ENCODE measurements at regions not wholly inside any gene's neighbourhood (a gene's known extent, or its start where the extent isn't known, plus 50 kb on each side); places are given as distances from the start of the nearest gene placed in this dataset.

GRCh38 chr17:77493238-77493820, 352.6 kb downstream of the SEC14L1 start:
- FAIRE-seq = no peak

GRCh38 chr17:77493901-77494663, 353.3 kb downstream of the SEC14L1 start:
- FAIRE-seq = no peak

GRCh38 chr17:77494664-77495435, 354.1 kb downstream of the SEC14L1 start:
- no peak for FAIRE-seq

- FAIRE-seq = no peak
These were observed 354.8 kb downstream of the SEC14L1 start for GRCh38 chr17:77495575-77495974.

DNA sequence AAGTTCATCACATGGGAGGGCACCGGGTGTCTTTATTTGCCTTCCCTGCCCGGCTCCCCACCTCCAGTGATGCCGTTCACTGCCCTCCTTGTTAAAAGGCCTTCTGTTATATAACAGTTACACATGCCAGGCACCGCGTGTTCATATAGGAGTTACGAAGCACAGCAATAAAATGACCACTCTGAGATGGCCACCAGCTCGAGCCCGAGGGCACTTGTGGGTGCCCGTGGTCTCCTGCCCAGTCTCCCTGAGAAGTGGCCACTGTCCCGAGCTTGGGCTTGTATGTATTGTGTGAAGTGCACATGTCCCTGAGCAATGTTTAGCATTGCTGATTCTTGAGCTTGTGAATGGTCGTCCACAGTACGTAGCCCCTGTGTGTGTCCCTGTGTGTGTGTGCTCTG, 355.6 kb downstream of the SEC14L1 start:
- FAIRE-seq = no peak

DNA sequence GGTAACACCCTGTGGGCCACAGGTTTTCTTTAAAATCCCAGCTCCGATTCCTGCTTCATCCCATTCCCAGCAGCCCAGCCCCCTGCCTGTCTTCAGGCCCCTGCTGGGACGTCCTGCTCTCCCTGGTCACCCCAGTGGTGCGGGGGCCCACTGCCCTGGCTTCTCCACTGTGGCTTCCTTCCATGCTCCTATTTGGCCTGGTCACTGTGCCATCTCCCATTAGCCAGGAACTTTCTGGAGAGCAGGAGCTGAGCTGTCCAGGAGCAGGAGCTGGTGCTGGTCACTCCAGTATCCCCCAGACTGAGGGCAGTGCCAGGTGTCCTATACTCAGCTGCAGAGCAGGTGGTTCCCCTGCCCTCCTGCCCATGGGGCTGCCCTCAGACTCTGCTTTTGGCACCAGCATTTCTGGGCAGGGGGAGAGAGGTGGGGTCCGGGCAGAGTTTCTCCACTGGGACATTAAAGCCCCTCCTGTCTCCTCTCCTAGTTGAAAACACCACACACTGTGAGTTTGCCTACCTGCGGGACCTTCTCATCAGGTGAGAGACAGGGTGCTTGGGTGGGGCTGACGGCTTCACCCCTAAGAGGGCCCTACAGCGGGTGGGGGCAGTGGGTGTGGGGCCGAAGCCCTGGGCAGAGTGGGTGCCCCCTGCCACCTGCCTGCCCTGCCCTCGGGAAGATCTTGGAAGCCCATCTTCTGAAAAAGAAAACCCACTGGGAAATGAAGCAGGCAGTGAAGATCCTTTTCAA, 356.2 kb downstream of the SEC14L1 start:
- FAIRE-seq = no peak

DNA sequence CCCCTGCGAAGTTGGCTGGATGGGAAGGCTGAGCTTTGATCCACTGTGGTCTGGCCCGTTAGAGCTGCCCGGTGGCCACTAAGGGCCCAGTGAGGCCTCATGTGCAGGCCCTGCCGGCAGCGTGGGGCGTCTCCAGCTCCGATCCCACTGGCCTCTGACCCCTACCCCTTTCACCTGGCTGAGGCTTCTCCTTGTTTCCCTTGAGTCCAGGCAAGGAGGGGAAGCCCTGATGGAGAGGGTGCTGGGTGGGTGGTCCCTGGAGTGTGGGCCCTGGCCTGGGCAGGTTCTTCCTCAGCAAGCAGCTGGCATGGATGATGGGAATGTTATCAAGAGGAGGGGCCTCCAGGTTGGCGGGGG, 356.8 kb downstream of the SEC14L1 start:
- FAIRE-seq = no peak

DNA sequence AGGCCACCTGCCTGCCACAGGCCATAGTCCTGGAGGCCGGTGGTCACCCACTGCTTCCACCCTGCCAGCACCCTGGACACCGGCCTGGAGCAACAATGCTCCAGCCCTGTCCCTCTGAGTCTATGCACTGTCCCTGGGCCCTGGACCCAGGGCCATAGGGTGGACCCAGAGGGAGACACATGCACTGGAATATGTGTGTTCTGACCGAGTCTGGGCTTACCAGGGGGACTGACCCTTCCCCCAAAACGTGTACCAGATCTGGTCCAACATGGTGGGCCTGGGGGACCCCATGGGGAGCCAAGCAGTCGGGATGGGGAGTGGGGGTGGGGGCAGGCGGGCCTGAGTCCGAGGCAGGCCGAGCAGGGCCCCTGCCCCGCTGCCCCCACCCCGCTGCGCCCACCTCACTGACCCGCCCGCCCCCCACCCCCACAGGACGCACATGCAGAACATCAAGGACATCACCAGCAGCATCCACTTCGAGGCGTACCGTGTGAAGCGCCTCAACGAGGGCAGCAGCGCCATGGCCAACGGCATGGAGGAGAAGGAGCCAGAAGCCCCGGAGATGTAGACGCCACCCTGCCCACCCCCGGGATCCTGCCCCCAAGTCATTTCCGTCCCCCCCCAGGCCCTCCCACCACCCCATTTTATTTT, 357.4 kb downstream of the SEC14L1 start:
- no peak for FAIRE-seq

DNA sequence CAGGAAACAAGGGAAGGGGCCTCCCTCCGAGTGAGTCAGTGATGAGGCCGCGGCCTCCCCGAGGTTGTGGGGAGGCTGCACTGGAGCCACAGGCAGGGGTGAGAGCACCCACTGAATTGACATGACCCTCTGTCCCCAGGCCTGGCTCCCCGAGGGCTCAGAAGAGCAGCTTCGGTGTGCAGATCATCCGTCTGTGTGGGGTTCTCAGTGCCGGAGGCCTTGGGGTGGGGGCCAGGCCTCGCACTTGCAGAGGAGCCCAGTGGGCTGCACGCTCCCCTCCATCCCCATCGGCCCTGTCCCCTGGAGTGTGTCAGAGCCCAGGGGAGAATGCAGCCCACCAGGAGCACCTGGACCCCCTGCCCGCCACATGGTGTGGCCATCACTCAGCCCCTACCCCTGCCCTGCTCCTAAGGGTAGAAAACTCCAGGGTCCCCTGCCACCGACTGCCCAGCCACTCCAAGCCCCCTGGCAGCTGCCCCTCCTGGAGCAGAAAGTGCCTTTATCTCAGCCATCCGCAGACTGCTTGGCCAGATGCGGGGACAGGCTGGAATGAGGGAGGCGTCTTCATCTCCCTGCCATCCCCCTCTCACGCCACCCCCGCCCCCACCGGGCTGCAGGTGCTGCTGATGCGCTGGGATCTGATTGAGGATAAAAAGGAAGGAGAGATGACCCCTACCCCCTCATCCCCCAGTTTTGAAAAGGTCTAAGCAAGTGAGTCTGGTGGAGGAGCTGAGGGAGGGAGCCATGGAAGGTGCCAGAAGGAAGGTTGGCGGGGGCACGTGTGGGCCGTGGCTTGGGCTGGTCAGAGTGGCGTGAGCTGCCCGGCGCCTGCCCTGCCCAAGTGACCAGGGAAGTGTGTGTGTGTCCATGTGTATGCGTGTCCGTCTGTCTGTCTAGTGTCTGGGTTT, 358.3 kb downstream of the SEC14L1 start:
- FAIRE-seq = no peak

DNA sequence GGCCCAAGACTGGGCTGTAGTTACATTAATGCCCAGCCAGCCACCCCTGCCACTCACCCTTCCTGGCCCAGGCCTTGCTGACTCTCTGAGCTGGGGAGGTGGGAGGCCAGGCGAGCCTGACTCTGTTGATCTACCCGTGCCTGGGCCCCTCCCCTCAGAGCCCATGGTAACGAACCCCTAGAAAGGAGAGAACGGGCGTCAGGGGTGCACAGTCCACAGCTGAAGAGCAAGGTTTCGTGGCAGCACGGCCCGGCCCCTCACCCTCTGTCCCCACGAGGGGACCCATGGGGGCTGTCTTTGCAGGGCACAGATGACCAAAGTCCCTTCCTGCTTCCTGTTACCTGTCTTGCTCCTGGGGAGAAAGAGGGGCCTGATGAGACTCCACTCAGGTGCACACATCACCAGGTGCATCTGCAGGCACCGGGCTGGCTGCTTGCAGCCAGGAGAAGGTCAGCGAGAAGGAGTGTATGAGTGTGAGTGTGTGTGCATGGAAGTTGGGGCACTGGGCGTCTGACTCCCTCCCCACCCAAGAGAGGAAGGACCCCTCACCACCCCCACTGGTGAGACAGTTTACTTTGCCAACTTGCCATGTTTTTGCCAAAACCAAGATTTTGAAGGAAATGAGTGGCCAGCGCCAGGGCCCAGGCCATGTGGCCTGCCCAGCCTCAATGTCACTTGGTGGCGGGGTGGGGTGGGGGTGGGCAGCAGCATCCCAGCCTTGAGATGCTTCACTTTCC, 359.1 kb downstream of the SEC14L1 start:
- FAIRE-seq = no peak

DNA sequence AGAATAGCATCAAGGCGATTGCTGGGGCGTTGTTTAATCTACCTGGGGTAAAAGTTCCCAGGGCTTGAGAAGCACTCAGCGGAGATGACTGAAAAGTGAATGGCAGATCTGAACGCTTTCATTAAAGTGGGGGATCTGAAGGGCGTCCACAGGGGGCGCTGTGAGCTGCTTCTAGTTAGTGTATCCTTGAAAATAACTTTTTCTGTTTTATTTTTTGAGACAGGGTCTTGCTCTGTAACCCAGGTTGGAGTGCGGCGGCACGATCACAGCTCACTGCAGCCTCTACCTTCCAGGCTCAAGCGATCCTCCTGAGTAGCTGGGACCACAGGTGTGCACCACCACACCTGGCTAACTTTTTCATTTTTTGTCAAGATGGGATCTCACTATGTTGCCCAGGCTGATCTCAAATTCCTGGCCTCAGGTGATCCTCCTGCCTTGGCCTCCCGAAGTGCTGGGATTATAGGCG, 360.4 kb downstream of the SEC14L1 start:
- FAIRE-seq = no peak

DNA sequence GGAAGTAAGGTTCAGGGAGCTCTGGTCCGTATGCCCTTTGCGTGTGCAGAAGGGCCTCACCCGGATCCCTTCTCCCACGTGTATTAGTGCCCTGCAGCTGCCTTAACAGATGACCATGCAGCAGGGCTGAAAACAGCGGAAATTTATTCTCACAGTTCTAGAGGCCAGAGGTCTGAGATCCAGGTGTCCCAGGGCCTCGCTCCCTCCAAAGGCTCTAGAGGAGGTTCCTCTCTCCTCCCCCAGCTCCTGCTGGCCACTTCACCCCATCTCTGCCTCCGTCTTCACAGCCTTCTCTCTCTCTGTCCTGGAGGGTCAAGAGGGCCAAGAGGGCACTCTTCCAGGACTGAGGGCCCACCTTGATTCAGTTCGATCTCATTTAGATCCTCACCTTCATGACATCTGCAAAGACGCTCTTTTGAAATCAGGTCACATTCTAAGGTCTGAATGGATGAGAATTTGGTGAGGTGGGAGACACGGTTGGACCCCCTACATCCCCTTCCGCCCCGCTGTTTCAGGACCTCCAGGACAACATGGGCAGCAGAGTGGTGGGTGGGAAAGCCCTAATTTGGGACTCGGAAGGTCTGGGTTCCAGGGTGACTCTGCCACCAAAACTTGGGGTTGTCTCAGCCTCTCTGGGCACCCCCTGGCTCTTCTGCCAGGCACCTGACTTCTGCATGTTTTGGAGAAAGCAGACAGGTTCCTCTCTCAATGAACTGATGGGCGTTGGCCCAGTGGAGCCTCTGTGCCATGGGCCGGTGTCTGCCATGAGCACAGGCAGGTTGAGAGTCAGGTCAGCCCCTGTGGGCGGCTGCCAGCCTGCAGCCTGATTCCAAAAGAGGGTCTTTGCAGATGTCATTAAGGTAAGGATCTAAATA, 361.2 kb downstream of the SEC14L1 start:
- FAIRE-seq = no peak

DNA sequence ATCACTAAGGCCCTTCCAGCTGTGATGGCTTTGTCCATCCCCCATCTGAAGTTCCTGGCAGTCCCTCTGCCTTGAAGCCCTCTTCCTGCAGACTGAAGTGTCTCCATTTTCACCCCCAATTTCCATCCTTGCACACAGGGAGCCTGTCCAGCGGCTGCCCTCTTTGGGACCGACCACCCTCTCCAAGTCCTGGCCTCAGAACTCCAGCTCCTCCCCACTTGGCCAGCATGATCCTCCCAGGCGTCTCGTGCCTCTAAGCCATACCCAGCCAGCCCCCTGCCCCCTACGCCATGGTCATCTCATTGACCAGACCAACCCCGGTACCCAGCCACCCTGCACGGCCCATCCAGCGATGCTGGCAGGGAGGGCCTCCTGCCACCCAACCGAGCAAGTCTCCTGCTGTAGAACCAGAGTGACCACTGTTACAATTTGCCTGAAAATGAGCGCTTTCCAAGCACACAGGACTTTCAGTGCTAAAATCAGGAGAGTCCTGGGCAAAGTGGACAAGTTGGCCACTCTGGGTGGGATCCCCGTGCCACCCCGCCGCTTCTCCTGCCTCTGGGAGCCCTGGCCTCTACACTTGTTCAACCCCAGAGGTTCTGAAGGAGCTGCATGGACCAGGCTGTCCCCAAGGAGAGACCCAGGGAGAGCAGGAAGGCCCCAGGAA, 362.0 kb downstream of the SEC14L1 start:
- no peak for FAIRE-seq

DNA sequence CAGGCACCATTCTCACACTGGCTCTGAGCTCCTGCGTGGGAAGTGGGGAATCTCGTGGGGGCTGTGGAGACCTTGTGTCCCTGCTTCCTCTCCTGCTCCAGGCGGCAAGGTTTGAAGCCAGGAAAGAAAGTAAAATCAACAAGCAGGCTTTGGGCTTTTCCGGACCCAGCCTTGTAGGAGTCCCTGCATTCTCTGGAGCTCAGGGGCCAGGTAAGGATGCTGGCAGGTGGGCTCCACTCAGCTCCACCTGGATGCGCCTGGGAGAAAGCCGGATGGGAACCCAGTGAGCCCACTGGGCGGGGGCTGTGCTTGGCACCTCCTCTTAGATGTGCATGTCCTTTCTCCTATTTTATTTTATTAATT, 362.5 kb downstream of the SEC14L1 start:
- no peak for FAIRE-seq

DNA sequence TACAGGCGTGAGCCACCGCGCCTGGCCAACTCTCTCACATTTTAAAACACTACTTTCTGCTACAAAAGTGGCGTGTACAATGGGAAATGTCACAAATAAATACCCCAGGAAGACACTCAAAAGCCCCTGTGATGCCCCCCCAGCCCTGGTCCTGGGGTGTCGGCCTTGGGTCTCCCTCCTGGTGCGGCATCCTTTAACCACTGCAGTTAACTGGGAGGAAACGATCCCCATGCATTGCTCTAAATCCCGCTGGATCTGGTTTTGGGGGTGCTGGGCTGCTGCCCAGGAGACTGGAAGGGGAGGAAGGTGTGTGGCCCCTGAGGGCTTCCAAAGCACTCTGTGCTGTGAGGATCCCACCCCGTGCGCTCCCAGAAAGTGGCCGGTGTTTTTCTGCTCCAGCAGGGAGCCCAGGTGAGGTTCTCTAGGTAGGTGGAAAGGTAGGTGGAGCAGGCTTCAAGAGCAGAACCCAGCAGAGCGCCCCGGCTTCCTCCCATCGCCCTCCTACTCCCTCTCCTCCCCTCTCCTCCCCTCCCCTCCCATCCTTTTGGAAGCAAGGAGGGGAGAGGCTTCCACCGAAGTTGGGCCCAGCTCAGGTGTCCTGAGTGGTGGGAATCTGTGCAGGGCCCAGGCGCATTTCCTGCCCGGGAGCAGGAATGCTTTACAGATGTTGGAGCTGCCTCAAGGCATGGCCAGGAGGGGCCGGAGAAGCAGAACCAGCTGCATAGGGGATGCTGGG, 363.3 kb downstream of the SEC14L1 start:
- FAIRE-seq = no peak

GRCh38 chr17:77504652-77505155, 363.9 kb downstream of the SEC14L1 start:
- FAIRE-seq = no peak

GRCh38 chr17:77505181-77505639, 364.4 kb downstream of the SEC14L1 start:
- no peak for FAIRE-seq

DNA sequence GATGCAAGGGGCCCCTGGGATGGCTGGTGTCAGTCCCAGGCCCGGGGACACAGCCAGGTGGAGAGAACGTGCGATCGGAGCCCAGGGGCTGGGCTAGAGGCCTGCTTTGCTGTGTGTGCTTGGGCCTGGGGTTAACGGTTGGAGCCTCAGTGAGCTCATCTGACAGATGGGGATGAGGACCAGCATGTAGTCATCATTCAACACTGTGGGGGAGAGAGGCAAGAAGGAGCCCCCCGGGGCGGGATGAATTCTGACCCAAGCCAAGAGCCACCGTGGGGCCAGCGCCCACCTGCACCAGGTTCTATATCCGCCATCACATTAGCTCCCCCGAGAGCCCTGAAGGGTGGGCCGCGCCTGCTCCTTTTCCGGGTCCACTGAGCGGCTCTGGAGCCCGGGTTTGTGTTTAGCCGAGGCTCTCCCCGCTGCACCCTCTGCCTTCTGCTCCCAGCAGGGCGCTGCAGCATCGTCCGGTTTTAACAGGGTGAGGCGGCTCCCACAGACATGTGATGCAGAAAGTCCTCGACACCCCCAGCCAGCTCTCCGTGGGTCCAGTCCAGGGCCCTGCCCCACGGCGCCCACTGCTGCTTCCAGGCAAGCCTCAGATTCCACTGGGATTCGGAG, 365.7 kb downstream of the SEC14L1 start:
- FAIRE-seq = no peak

All from colon (tissue), 2 donors.